ENCODE measurements at regions not wholly inside any gene's neighbourhood (a gene's known extent, or its start where the extent isn't known, plus 50 kb on each side); places are given as distances from the start of the nearest gene placed in this dataset.

- Histone ChIP-seq H3K27me3 (ENCODE audit: low read length) (no peaks in the 10 kb centered on the region), H3K27ac (ENCODE audit: low read depth, low read length) (no peak overlapping the region), H3F3A (ENCODE audit: insufficient read depth) (no peaks in the 10 kb centered on the region), H4K20me1 (ENCODE audit: low read depth, low read length) (no peaks in the 10 kb centered on the region), H3K9ac (ENCODE audit: low read length) (no peak overlapping the region), H3K9me3 (ENCODE audit: insufficient read depth, low read length) (no peaks in the 10 kb centered on the region), H3K9me2 (replicated peaks; ENCODE audit: insufficient read depth, low read length) (no peaks in the 10 kb centered on the region), H3K79me2 (ENCODE audit: insufficient read depth, low read length) (no peaks in the 10 kb centered on the region), H2AFZ (ENCODE audit: low read depth, low read length, severe bottlenecking) (no peak overlapping the region), H3K4me3 (ENCODE audit: insufficient read depth, low read length, poor library complexity, severe bottlenecking) (no peak overlapping the region), H3K36me3 (ENCODE audit: low read length) (no peaks in the 10 kb centered on the region), H3K4me2 (ENCODE audit: low read depth, low read length, poor library complexity, severe bottlenecking) (no peak overlapping the region)
- TF ChIP-seq CTCF (IDR thresholded peaks at IDR 0.05; ENCODE audit: insufficient read depth, low read length, poor library complexity, severe bottlenecking) (no peak), EZH2phosphoT487 (conservative IDR thresholded peaks at IDR 0.05; ENCODE audit: low read length) (no peak)
Observed at GRCh38 chr1:4146614-4147013, 246.5 kb upstream of the C1orf174 start.

- TF ChIP-seq CTCF (IDR thresholded peaks at IDR 0.05; ENCODE audit: insufficient read depth, low read length, poor library complexity, severe bottlenecking) (no peak), EZH2phosphoT487 (conservative IDR thresholded peaks at IDR 0.05; ENCODE audit: low read length) (no peak)
- no peak overlapping the region for H3K4me3 ChIP-seq (ENCODE audit: insufficient read depth, low read length, poor library complexity, severe bottlenecking)
- no peak overlapping the region for H3K27ac ChIP-seq (ENCODE audit: low read depth, low read length)
- no peaks in the 10 kb centered on the region for H3K9me2 ChIP-seq (replicated peaks; ENCODE audit: insufficient read depth, low read length)
- H3K27me3 ChIP-seq (ENCODE audit: low read length) = no peaks in the 10 kb centered on the region
- H3F3A ChIP-seq (ENCODE audit: insufficient read depth) = no peaks in the 10 kb centered on the region
- no peak overlapping the region for H3K9ac ChIP-seq (ENCODE audit: low read length)
- no peaks in the 10 kb centered on the region for H4K20me1 ChIP-seq (ENCODE audit: low read depth, low read length)
- H3K4me2 ChIP-seq (ENCODE audit: low read depth, low read length, poor library complexity, severe bottlenecking) = no peak overlapping the region
- no peaks in the 10 kb centered on the region for H3K36me3 ChIP-seq (ENCODE audit: low read length)
- H3K9me3 ChIP-seq (ENCODE audit: insufficient read depth, low read length) = no peaks in the 10 kb centered on the region
- no peak overlapping the region for H2AFZ ChIP-seq (ENCODE audit: low read depth, low read length, severe bottlenecking)
- H3K79me2 ChIP-seq (ENCODE audit: insufficient read depth, low read length) = no peaks in the 10 kb centered on the region
Observed at GRCh38 chr1:4147509-4147908, 247.4 kb upstream of the C1orf174 start.

- TF ChIP-seq EZH2phosphoT487 (conservative IDR thresholded peaks at IDR 0.05; ENCODE audit: low read length) (no peak), CTCF (IDR thresholded peaks at IDR 0.05; ENCODE audit: insufficient read depth, low read length, poor library complexity, severe bottlenecking) (no peak)
- Histone ChIP-seq H3K27me3 (ENCODE audit: low read length) (no peaks in the 10 kb centered on the region), H3K4me2 (ENCODE audit: low read depth, low read length, poor library complexity, severe bottlenecking) (no peak overlapping the region), H3F3A (ENCODE audit: insufficient read depth) (no peaks in the 10 kb centered on the region), H4K20me1 (ENCODE audit: low read depth, low read length) (no peaks in the 10 kb centered on the region), H3K27ac (ENCODE audit: low read depth, low read length) (no peak overlapping the region), H3K79me2 (ENCODE audit: insufficient read depth, low read length) (no peaks in the 10 kb centered on the region), H3K4me3 (ENCODE audit: insufficient read depth, low read length, poor library complexity, severe bottlenecking) (no peak overlapping the region), H3K9me3 (ENCODE audit: insufficient read depth, low read length) (no peaks in the 10 kb centered on the region), H3K36me3 (ENCODE audit: low read length) (no peaks in the 10 kb centered on the region), H2AFZ (ENCODE audit: low read depth, low read length, severe bottlenecking) (no peak overlapping the region), H3K9ac (ENCODE audit: low read length) (no peak overlapping the region), H3K9me2 (replicated peaks; ENCODE audit: insufficient read depth, low read length) (no peaks in the 10 kb centered on the region)
Observed at GRCh38 chr1:4149281-4149680, 249.2 kb upstream of the C1orf174 start.

GRCh38 chr1:4149831-4150230 is 249.8 kb upstream of the C1orf174 start:
- H3K36me3 ChIP-seq (ENCODE audit: low read length) = no peaks in the 10 kb centered on the region

More at GRCh38 chr1:4149831-4150230, 249.8 kb upstream of the C1orf174 start:
- Histone ChIP-seq H3K9me2 (replicated peaks; ENCODE audit: insufficient read depth, low read length) (no peaks in the 10 kb centered on the region), H3K79me2 (ENCODE audit: insufficient read depth, low read length) (no peaks in the 10 kb centered on the region), H3F3A (ENCODE audit: insufficient read depth) (no peaks in the 10 kb centered on the region), H3K4me3 (ENCODE audit: insufficient read depth, low read length, poor library complexity, severe bottlenecking) (no peak overlapping the region), H4K20me1 (ENCODE audit: low read depth, low read length) (no peaks in the 10 kb centered on the region), H3K27ac (ENCODE audit: low read depth, low read length) (no peak overlapping the region), H3K9me3 (ENCODE audit: insufficient read depth, low read length) (no peaks in the 10 kb centered on the region), H3K4me2 (ENCODE audit: low read depth, low read length, poor library complexity, severe bottlenecking) (no peak overlapping the region), H2AFZ (ENCODE audit: low read depth, low read length, severe bottlenecking) (no peak overlapping the region), H3K27me3 (ENCODE audit: low read length) (no peaks in the 10 kb centered on the region), H3K9ac (ENCODE audit: low read length) (no peak overlapping the region)
- no peak for TF ChIP-seq EZH2phosphoT487 (conservative IDR thresholded peaks at IDR 0.05; ENCODE audit: low read length)
- no peak for TF ChIP-seq CTCF (IDR thresholded peaks at IDR 0.05; ENCODE audit: insufficient read depth, low read length, poor library complexity, severe bottlenecking)
